ENCODE measurements at regions not wholly inside any gene's neighbourhood (a gene's known extent, or its start where the extent isn't known, plus 50 kb on each side); places are given as distances from the start of the nearest gene placed in this dataset.

- Mint-ChIP-seq H3K27ac (no peak overlapping the region), H3K4me3 (no peak overlapping the region), H3K4me1 (ENCODE audit: low read depth) (no peaks in the 10 kb centered on the region), H3K36me3 (ENCODE audit: low read depth) (no peaks in the 10 kb centered on the region), H3K9me3 (no peaks in the 10 kb centered on the region), H3K27me3 (peaks cover 27% of the 10 kb centered on the region)
- no peaks in the 10 kb centered on the region for H3K36me3 ChIP-seq (ENCODE audit: insufficient read depth, low read length)
- no peaks in the 10 kb centered on the region for H3K27me3 ChIP-seq (ENCODE audit: control insufficient read depth in 1 of 2, insufficient read depth in 2 of 2, low read length in 2 of 2)
- H3K9me3 ChIP-seq (ENCODE audit: control insufficient read depth in 1 of 2, insufficient read depth in 1 of 2, low read length in 2 of 2): no peaks in the 10 kb centered on the region
- ATAC-seq (ENCODE audit: poor library complexity) (no peak), DNase-seq (no peak)
- intact Hi-C loops (cut with DNase I, micrococcal nuclease): no loop called here
- TF ChIP-seq CTCF (IDR thresholded peaks at IDR 0.05): no peak
- H3K4me1 ChIP-seq (ENCODE audit: insufficient read depth, low read length): no peaks in the 10 kb centered on the region
- POLR2A ChIA-PET: no interaction called here
- CTCF ChIA-PET: no interaction called here
- no peak overlapping the region for H3K27ac ChIP-seq (ENCODE audit: low read depth in 1 of 2, low read length in 2 of 2)
- H3K4me3 ChIP-seq (ENCODE audit: low read length): no peak overlapping the region
Measured at GRCh38 chr13:79645569-79645968, 164.6 kb downstream of the NDFIP2 start.

GRCh38 chr13:79642596-79642995 is 161.6 kb downstream of the NDFIP2 start:
- ChIA-PET CTCF (no interaction called here), POLR2A (no interaction called here)
- Mint-ChIP-seq H3K36me3 (ENCODE audit: low read depth) (no peaks in the 10 kb centered on the region), H3K27me3 (peaks cover 27% of the 10 kb centered on the region), H3K27ac (no peak overlapping the region), H3K9me3 (no peaks in the 10 kb centered on the region), H3K4me1 (ENCODE audit: low read depth) (no peaks in the 10 kb centered on the region), H3K4me3 (no peak overlapping the region)
- TF ChIP-seq CTCF (IDR thresholded peaks at IDR 0.05): no peak
- Histone ChIP-seq H3K9me3 (ENCODE audit: control insufficient read depth in 1 of 2, insufficient read depth in 1 of 2, low read length in 2 of 2) (no peaks in the 10 kb centered on the region), H3K27me3 (ENCODE audit: control insufficient read depth in 1 of 2, insufficient read depth in 2 of 2, low read length in 2 of 2) (no peaks in the 10 kb centered on the region), H3K4me1 (ENCODE audit: insufficient read depth, low read length) (no peaks in the 10 kb centered on the region), H3K27ac (ENCODE audit: low read depth in 1 of 2, low read length in 2 of 2) (no peak overlapping the region), H3K36me3 (ENCODE audit: insufficient read depth, low read length) (no peaks in the 10 kb centered on the region), H3K4me3 (ENCODE audit: low read length) (no peak overlapping the region)
- ATAC-seq (ENCODE audit: poor library complexity): no peak
- intact Hi-C loops (cut with DNase I, micrococcal nuclease): no loop called here
- no peak for DNase-seq

- Histone ChIP-seq H3K4me3 (ENCODE audit: low read length) (no peak overlapping the region), H3K4me1 (ENCODE audit: insufficient read depth, low read length) (no peaks in the 10 kb centered on the region), H3K27ac (ENCODE audit: low read depth in 1 of 2, low read length in 2 of 2) (no peak overlapping the region), H3K9me3 (ENCODE audit: control insufficient read depth in 1 of 2, insufficient read depth in 1 of 2, low read length in 2 of 2) (no peaks in the 10 kb centered on the region), H3K36me3 (ENCODE audit: insufficient read depth, low read length) (no peaks in the 10 kb centered on the region), H3K27me3 (ENCODE audit: control insufficient read depth in 1 of 2, insufficient read depth in 2 of 2, low read length in 2 of 2) (peaks cover 0 to 4% of the 10 kb centered on the region in 2 experiments)
- no peaks in the 10 kb centered on the region for H3K4me1 Mint-ChIP-seq (ENCODE audit: low read depth)
- ChIA-PET CTCF (interaction anchor here (1.2 kb wide), 1 partner anchor 9 kb away, joined by 4 read pairs; no protein-coding TSS in a partner anchor), POLR2A (no interaction called here)
- no peaks in the 10 kb centered on the region for H3K36me3 Mint-ChIP-seq (ENCODE audit: low read depth)
- DNase-seq: no peak
- H3K27ac Mint-ChIP-seq: no peak overlapping the region
- H3K4me3 Mint-ChIP-seq: no peak overlapping the region
- no peak for TF ChIP-seq CTCF (IDR thresholded peaks at IDR 0.05)
- H3K9me3 Mint-ChIP-seq: no peaks in the 10 kb centered on the region
- ATAC-seq (ENCODE audit: poor library complexity): no peak
- intact Hi-C loops (cut with DNase I, micrococcal nuclease): no loop called here
- H3K27me3 Mint-ChIP-seq: peaks cover 2% of the 10 kb centered on the region
Measured at GRCh38 chr13:79637133-79637763, 156.3 kb downstream of the NDFIP2 start.

Data from CD4-positive, alpha-beta T cell (primary cell).